Cardiac fibroblast (primary cell): ENCODE measurements at regions not wholly inside any gene's neighbourhood (a gene's known extent, or its start where the extent isn't known, plus 50 kb on each side); places are given as distances from the start of the nearest gene placed in this dataset.

Experiments used
- DNase-seq, 2 donors: peaks; one replicate each; pipeline versions ENCODE4 v3.0.0 to v3.0.0-alpha.2; 2010; ENCODE audit warnings: low read depth in 2 of 2
- H3K4me3 ChIP-seq, 2 donors: replicated peaks in 1 of 2; 1 replicate in 1 of 2; 2 replicates in 1 of 2; pipeline ENCODE4 v1.5.1; 2011; ENCODE audit warnings: low read depth in 2 of 2, low read length in 2 of 2, mild to moderate bottlenecking in 2 of 2, moderate library complexity in 1 of 2
- TF ChIP-seq, protein P1 (sequence below): IDR thresholded peaks from one replicate; pipeline ENCODE4 v1.5.1; 2011; ENCODE audit warnings: low read depth, mild to moderate bottlenecking, low read length, inconsistent platforms

DNA sequence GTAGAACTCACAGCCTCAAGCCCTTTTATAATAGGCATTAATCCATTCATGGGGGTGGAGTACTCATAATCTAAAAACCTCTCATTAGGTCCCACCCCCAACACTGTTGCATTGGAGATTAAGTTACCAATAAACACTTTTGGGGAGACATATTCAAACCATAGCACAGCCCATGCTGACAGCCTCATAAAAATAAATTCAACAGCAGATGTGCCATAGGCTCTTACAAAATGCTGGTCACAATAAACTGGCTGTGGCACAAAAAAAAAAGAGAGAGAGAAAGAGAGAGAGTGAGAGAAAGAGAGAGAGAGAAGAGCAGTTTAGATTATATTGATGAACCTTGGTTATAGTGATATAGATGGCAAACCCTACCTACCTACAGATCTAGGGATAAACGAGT is 1000.9 kb downstream of the TUSC7 start:
- no peak overlapping the region for H3K4me3 ChIP-seq
- TF ChIP-seq, protein P1, sequence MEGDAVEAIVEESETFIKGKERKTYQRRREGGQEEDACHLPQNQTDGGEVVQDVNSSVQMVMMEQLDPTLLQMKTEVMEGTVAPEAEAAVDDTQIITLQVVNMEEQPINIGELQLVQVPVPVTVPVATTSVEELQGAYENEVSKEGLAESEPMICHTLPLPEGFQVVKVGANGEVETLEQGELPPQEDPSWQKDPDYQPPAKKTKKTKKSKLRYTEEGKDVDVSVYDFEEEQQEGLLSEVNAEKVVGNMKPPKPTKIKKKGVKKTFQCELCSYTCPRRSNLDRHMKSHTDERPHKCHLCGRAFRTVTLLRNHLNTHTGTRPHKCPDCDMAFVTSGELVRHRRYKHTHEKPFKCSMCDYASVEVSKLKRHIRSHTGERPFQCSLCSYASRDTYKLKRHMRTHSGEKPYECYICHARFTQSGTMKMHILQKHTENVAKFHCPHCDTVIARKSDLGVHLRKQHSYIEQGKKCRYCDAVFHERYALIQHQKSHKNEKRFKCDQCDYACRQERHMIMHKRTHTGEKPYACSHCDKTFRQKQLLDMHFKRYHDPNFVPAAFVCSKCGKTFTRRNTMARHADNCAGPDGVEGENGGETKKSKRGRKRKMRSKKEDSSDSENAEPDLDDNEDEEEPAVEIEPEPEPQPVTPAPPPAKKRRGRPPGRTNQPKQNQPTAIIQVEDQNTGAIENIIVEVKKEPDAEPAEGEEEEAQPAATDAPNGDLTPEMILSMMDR = no peak
- no peak for DNase-seq

DNA sequence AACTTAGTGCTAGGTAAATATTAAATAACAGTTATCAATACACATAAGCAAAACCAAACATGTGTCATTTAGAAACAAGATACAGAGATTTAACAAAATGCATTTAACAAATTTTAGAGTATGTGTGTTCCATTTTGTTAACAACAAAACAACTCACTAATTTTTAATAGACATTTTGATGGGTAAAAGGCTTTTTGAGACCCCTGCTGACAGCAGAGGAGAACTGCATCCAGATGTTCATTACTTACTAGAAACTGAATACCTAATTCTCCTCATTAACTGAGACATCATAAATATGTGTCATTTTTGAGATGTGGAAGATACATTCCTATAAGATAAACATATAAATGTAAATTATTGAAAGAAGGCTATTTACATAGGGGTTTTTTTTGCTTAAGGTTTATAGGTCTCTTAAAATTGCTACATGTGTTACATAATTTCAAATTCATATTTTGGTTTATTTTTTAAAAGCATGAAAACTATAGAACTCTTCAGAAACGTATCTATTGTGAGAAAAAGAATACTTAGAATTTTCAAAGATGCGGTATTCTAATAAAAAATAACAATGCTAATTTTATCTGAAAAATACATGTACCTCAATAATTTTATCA is 1009.8 kb downstream of the TUSC7 start:
- DNase-seq = peak; percentile 41 to 48
- TF ChIP-seq, protein P1 = peak; percentile 75
- H3K4me3 ChIP-seq = no peak overlapping the region

DNA sequence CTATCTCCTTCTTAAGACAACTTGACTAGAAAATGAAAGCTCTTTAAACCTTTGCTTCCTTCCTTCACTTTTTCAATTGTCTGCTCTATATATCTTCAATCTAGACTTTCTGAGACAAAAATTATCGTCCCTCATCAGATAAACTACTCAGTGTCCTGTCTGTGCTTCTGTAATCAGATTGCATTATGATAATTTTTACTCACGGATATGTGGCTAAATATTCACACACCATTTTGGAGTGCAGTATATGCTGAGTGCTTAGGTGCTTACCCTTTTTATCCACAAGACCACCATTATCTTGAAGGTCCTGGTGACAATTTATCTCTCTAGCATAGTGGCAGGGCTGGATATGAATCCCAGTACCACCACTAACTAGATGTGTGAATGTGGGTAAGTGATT is 1012.3 kb downstream of the TUSC7 start:
- DNase-seq = no peak
- H3K4me3 ChIP-seq = no peak overlapping the region
- TF ChIP-seq, protein P1 = no peak

DNA sequence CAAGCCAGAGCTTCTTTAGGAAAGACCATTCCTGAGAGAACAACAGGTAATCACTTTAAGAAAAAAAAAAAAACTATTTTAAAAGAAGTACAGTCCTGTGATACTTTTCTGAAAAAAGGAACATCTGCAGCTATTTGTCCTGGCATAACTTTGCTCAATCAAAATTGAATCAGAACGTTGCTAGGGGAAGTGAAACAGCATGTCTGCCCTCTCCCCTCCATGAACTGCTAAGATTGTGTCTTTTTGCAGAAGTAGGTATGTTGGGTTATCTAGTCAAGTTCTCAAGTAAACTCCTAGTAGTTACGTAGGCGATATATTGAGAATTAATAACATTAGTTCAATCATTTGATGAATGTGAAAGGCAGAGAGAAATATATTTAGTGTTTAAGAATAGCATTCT is 1013.3 kb downstream of the TUSC7 start:
- DNase-seq = no peak
- H3K4me3 ChIP-seq = no peak overlapping the region
- TF ChIP-seq, protein P1 = no peak

DNA sequence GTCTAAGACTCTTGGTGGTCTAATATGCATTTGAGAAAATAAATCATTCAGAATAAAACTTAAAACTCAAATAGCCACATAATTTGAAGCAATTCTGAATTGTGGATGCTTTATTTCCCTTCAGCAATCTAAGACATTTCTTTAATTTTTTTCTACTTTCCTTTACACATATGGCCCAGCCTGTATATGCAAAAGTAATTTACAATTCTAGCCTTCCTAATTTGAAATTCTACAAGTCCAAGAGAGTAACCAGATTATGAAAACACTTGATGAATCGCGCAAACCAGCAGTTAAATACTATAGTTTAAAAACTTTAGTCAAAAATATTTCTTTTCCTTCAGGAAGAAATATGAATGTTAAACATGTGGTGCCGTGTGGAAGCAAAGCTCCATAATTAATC is 1014.2 kb downstream of the TUSC7 start:
- TF ChIP-seq, protein P1 = no peak
- H3K4me3 ChIP-seq = no peak overlapping the region
- no peak for DNase-seq

DNA sequence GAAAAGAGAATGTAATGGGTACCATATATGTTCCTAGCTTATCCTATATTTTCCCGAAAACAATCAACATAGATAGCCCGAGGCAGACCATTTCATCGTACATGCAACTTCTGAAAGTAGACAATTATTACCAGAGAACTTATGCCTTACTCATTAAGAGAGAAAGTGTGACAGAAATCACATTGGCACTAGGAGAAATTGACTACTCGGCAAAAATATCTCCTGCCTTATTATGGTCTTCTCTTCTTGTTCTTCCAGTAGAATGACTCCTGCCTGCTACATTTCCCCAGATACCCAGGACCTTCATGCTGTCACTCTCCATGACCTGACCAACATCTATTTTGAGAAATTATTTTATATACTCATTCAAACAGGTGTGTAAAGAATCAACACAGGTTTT is 1015.7 kb downstream of the TUSC7 start:
- TF ChIP-seq, protein P1 = no peak
- no peak for DNase-seq
- H3K4me3 ChIP-seq = no peak overlapping the region

DNA sequence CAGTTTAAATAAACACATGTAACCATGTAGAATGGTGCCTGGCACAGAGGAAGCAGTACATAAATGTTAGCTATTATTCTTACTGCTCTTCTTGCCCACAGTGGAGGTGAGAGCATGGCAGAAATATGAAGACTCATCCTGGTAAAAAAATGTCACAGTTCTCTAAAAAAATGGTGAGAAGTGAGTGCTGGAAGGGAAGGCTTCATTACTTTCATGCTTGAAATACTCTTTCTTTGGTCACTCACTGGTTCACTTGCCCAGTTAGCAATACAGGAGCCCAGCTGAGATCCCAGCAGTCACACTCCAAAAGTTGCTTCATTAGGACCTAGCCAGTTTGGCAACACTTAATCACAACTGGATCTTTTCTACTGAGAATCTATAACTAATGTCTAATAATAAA is 1017.2 kb downstream of the TUSC7 start:
- TF ChIP-seq, protein P1 = no peak
- no peak for DNase-seq

More for the DNA sequence above, 1017.2 kb downstream of the TUSC7 start:
- no peak overlapping the region for H3K4me3 ChIP-seq
